H9 (cell line): ENCODE measurements at regions not wholly inside any gene's neighbourhood (a gene's known extent, or its start where the extent isn't known, plus 50 kb on each side); places are given as distances from the start of the nearest gene placed in this dataset.

ENCODE experiments used
- DNase-seq: peaks from one replicate; pipeline ENCODE4 v3.0.0-alpha.2; 2017
- H2AFZ ChIP-seq: one replicate; pipeline ENCODE4 v1.6.1; 2013; ENCODE audit warnings: mild to moderate bottlenecking, low read length, control low read depth, moderate library complexity
- H2AK5ac ChIP-seq: 2 replicates; pipeline ENCODE4 v1.6.1; 2013; ENCODE audit warnings: low read length, control low read depth, mixed read lengths; ENCODE audit not compliant: insufficient read length
- H2BK120ac ChIP-seq: one replicate; pipeline ENCODE4 v1.6.1; 2013; ENCODE audit warnings: low read depth, mild to moderate bottlenecking, low read length, control low read depth, inconsistent platforms; ENCODE audit not compliant: poor library complexity, severe bottlenecking
- H2BK12ac ChIP-seq: 2 replicates; pipeline ENCODE4 v1.6.1; 2013; ENCODE audit warnings: low read length, control low read depth, mixed read lengths, low read depth; ENCODE audit not compliant: insufficient read length
- H2BK15ac ChIP-seq: 2 replicates; pipeline ENCODE4 v1.6.1; 2013; ENCODE audit warnings: low read depth, low read length, control low read depth
- H2BK20ac ChIP-seq: one replicate; pipeline ENCODE4 v1.6.1; 2013; ENCODE audit warnings: low read depth, mild to moderate bottlenecking, low read length, control low read depth, inconsistent platforms; ENCODE audit not compliant: poor library complexity, severe bottlenecking
- H2BK5ac ChIP-seq: 2 replicates; pipeline ENCODE4 v1.6.1; 2013; ENCODE audit warnings: low read length, control low read depth, mixed read lengths; ENCODE audit not compliant: insufficient read length
- H3K14ac ChIP-seq: 2 replicates; pipeline ENCODE4 v1.6.1; 2013; ENCODE audit warnings: low read length, control low read depth; ENCODE audit not compliant: insufficient read depth
- H3K18ac ChIP-seq: 2 replicates; pipeline ENCODE4 v1.6.1; 2013; ENCODE audit warnings: low read depth, mild to moderate bottlenecking, mixed read lengths, low read length, control low read depth; ENCODE audit not compliant: insufficient read length
- H3K23ac ChIP-seq: 2 replicates; pipeline ENCODE4 v1.6.1; 2013; ENCODE audit warnings: low read length, control low read depth, mixed read lengths, low read depth; ENCODE audit not compliant: insufficient read length
- H3K23me2 ChIP-seq: 2 replicates; pipeline ENCODE4 v1.6.1; 2013; ENCODE audit warnings: low read depth, mild to moderate bottlenecking, mixed read lengths, low read length, control low read depth; ENCODE audit not compliant: insufficient read length, poor library complexity, severe bottlenecking
- H3K27ac ChIP-seq: 2 replicates; pipeline ENCODE4 v1.5.1; 2013; ENCODE audit warnings: low read length, control low read depth, mixed read lengths, low read depth; ENCODE audit not compliant: insufficient read length
- H3K27me3 ChIP-seq: 2 replicates; pipeline ENCODE4 v1.6.1; 2013; ENCODE audit warnings: low read length, control low read depth, inconsistent platforms; ENCODE audit not compliant: insufficient read depth
- H3K4ac ChIP-seq: 2 replicates; pipeline ENCODE4 v1.6.1; 2013; ENCODE audit warnings: low read depth, mild to moderate bottlenecking, control low read depth, inconsistent platforms, low read length, moderate library complexity
- H3K4me1 ChIP-seq: 2 replicates; pipeline ENCODE4 v1.6.1; 2013; ENCODE audit warnings: low read length, control low read depth, inconsistent platforms; ENCODE audit not compliant: insufficient read depth
- H3K4me2 ChIP-seq: 2 replicates; pipeline ENCODE4 v1.6.1; 2013; ENCODE audit warnings: low read length, control low read depth, mixed read lengths; ENCODE audit not compliant: insufficient read length, insufficient read depth
- H3K56ac ChIP-seq: 2 replicates; pipeline ENCODE4 v1.6.1; 2013; ENCODE audit warnings: low read depth, mild to moderate bottlenecking, mixed read lengths, low read length, control low read depth; ENCODE audit not compliant: insufficient read length
- H3K79me1 ChIP-seq: 2 replicates; pipeline ENCODE4 v1.6.1; 2013; ENCODE audit warnings: low read depth, mild to moderate bottlenecking, moderate library complexity, low read length, control low read depth, inconsistent platforms; ENCODE audit not compliant: insufficient read depth, poor library complexity, severe bottlenecking
- H3K79me2 ChIP-seq: 2 replicates; pipeline ENCODE4 v1.6.1; 2013; ENCODE audit warnings: low read length, control low read depth, inconsistent platforms; ENCODE audit not compliant: insufficient read depth
- H3K9ac ChIP-seq: 2 replicates; pipeline ENCODE4 v1.6.1; 2013; ENCODE audit warnings: low read length, control low read depth, mixed read lengths; ENCODE audit not compliant: insufficient read length; ENCODE audit errors: extremely low read depth
- H3K9me3 ChIP-seq: one replicate; pipeline ENCODE4 v1.6.1; 2013; ENCODE audit warnings: low read depth, low read length, inconsistent platforms; ENCODE audit not compliant: control insufficient read depth
- H3T11ph ChIP-seq: one replicate; pipeline ENCODE4 v1.6.1; 2013; ENCODE audit warnings: mild to moderate bottlenecking, low read length, control low read depth, inconsistent platforms
- H4K20me1 ChIP-seq: one replicate; pipeline ENCODE4 v1.6.1; 2013; ENCODE audit not compliant: control insufficient read depth, insufficient read length, insufficient read depth
- H4K5ac ChIP-seq: 2 replicates; pipeline ENCODE4 v1.6.1; 2013; ENCODE audit warnings: low read depth, mild to moderate bottlenecking, mixed read lengths, low read length, control low read depth; ENCODE audit not compliant: insufficient read length
- H4K8ac ChIP-seq: replicated peaks from 2 replicates; pipeline ENCODE4 v1.6.1; 2013; ENCODE audit warnings: low read length, control low read depth, mixed read lengths, low read depth; ENCODE audit not compliant: insufficient read length
- H4K91ac ChIP-seq: 2 replicates; pipeline ENCODE4 v1.6.1; 2013; ENCODE audit warnings: low read depth, mild to moderate bottlenecking, moderate library complexity, mixed read lengths, low read length, control low read depth; ENCODE audit not compliant: insufficient read length
- H3K27ac Mint-ChIP-seq, 3 experiments: 2 replicates in 2 of 3; 3 replicates in 1 of 3; pipeline ENCODE4 v1.8.0; 2020 to 2021; ENCODE audit warnings: mixed read lengths in 3 of 3, mild to moderate bottlenecking in 1 of 3, moderate library complexity in 1 of 3
- H3K27me3 Mint-ChIP-seq: 2 replicates; pipeline ENCODE4 v1.8.0; 2021; ENCODE audit warnings: low read depth, mild to moderate bottlenecking, moderate library complexity, mixed read lengths
- H3K36me3 Mint-ChIP-seq, 3 experiments: 2 replicates in 2 of 3; 3 replicates in 1 of 3; pipeline ENCODE4 v1.8.0; 2020 to 2021; ENCODE audit warnings: low read depth in 3 of 3, mixed read lengths in 3 of 3; ENCODE audit not compliant: insufficient read depth in 1 of 3
- H3K4me1 Mint-ChIP-seq, 2 experiments: 2 replicates each; pipeline ENCODE4 v1.8.0; 2020; ENCODE audit warnings: mixed read lengths in 2 of 2
- H3K4me3 Mint-ChIP-seq, 2 experiments: 2 replicates in 1 of 2; 3 replicates in 1 of 2; pipeline ENCODE4 v1.8.0; 2020 to 2021; ENCODE audit warnings: mild to moderate bottlenecking in 2 of 2, mixed read lengths in 2 of 2, moderate library complexity in 1 of 2
- H3K9me3 Mint-ChIP-seq, 2 experiments: 2 replicates in 1 of 2; 3 replicates in 1 of 2; pipeline ENCODE4 v1.8.0; 2020; ENCODE audit warnings: mild to moderate bottlenecking in 2 of 2, mixed read lengths in 2 of 2, moderate library complexity in 1 of 2
- CTCF ChIP-seq: fragments of 200-600 bp; sonication (generic); conservative IDR thresholded peaks from 3 replicates; pipeline ENCODE4 v1.8.0; 2021; ENCODE audit warnings: antibody characterized with exemption, mild to moderate bottlenecking
- WGBS: extraction: QIAGEN DNeasy Blood & Tissue Kit; methylation state at CpG from one replicate; pipeline ENCODE4 v1.1.7; 2013; ENCODE audit warnings: missing lambda C conversion rate, low lambda C conversion rate, mixed read lengths; ENCODE audit not compliant: insufficient read length; ENCODE audit errors: extremely low coverage; 5-methylcytosine and 5-hydroxymethylcytosine counted together

- no CpG with 5 or more reads among the region's 3 CpGs for WGBS
- Histone ChIP-seq H3K56ac (no peak overlapping the region), H3K27me3 (no peaks in the 10 kb centered on the region), H3K23me2 (no peaks in the 10 kb centered on the region), H3K9me3 (no peaks in the 10 kb centered on the region), H3K18ac (no peak overlapping the region), H2AK5ac (no peak overlapping the region), H2BK5ac (no peak overlapping the region), H3K27ac (no peak overlapping the region), H4K5ac (no peak overlapping the region), H3K4me1 (no peaks in the 10 kb centered on the region; the same call in 1 of the 2 replicates), H2BK15ac (no peak overlapping the region), H4K20me1 (no peaks in the 10 kb centered on the region), H2BK12ac (no peak overlapping the region), H4K91ac (no peak overlapping the region), H2BK20ac (no peak overlapping the region), H3K9ac (no peak overlapping the region), H3K79me2 (no peaks in the 10 kb centered on the region), H2AFZ (no peak overlapping the region), H3K23ac (no peak overlapping the region), H3K4ac (no peak overlapping the region), H2BK120ac (no peak overlapping the region), H3K14ac (no peak overlapping the region), H3T11ph (no peak overlapping the region), H3K4me2 (no peak overlapping the region), H3K79me1 (no peaks in the 10 kb centered on the region), H4K8ac (no peak overlapping the region)
- no peak overlapping the region for H3K27ac Mint-ChIP-seq
- no peak for DNase-seq
- no peaks in the 10 kb centered on the region for H3K36me3 Mint-ChIP-seq
- H3K4me1 Mint-ChIP-seq, result no peaks in the 10 kb centered on the region
- TF ChIP-seq CTCF, result no peak
- H3K27me3 Mint-ChIP-seq, result no peaks in the 10 kb centered on the region
- H3K4me3 Mint-ChIP-seq, result no peak overlapping the region
- no peaks in the 10 kb centered on the region for H3K9me3 Mint-ChIP-seq
Observed at GRCh38 chr6:104566411-104566810, 293.3 kb downstream of the HACE1 start.
